CD14-positive monocyte (primary cell): ENCODE measurements at regions not wholly inside any gene's neighbourhood (a gene's known extent, or its start where the extent isn't known, plus 50 kb on each side); places are given as distances from the start of the nearest gene placed in this dataset.

Source experiments
- DNase-seq, 3 donors: peaks; one replicate each; pipeline ENCODE4 v3.0.0-alpha.2; 2011 to 2022
- H2AFZ ChIP-seq: 2 replicates; pipeline ENCODE4 v1.6.0; 2012; ENCODE audit warnings: mild to moderate bottlenecking, low read depth, low read length, inconsistent platforms; ENCODE audit not compliant: insufficient read depth, poor library complexity, severe bottlenecking
- H3K27ac ChIP-seq, 2 donors: 1 replicate in 1 of 2; 2 replicates in 1 of 2; pipeline ENCODE4 v1.5.1; 2012 to 2013; ENCODE audit warnings: low read length in 2 of 2, control low read depth in 1 of 2, inconsistent platforms in 1 of 2, low read depth in 1 of 2, mild to moderate bottlenecking in 1 of 2
- H3K27me3 ChIP-seq, 2 donors: one replicate each; pipeline versions ENCODE4 v1.6.0 to v1.6.1; 2011 to 2013; ENCODE audit warnings: low read length in 2 of 2; ENCODE audit not compliant: control insufficient read depth in 2 of 2, insufficient read depth in 2 of 2
- H3K36me3 ChIP-seq, 2 donors: replicated peaks in 1 of 2; 1 replicate in 1 of 2; 2 replicates in 1 of 2; pipeline versions ENCODE4 v1.5.1 to v1.6.1; 2012 to 2013; ENCODE audit warnings: low read length in 2 of 2, control low read depth in 1 of 2, inconsistent platforms in 1 of 2, mild to moderate bottlenecking in 1 of 2; ENCODE audit not compliant: insufficient read depth in 2 of 2, control insufficient read depth in 1 of 2
- H3K4me1 ChIP-seq, 2 donors: 1 replicate in 1 of 2; 2 replicates in 1 of 2; pipeline versions ENCODE4 v1.5.1 to v1.6.1; 2012 to 2013; ENCODE audit warnings: low read length in 2 of 2, control low read depth in 1 of 2, inconsistent platforms in 1 of 2, mild to moderate bottlenecking in 1 of 2, moderate library complexity in 1 of 2; ENCODE audit not compliant: insufficient read depth in 2 of 2, control insufficient read depth in 1 of 2
- H3K4me2 ChIP-seq: replicated peaks from 2 replicates; pipeline ENCODE3; 2012; ENCODE audit warnings: low read length, moderate library complexity, mild to moderate bottlenecking; ENCODE audit not compliant: poor library complexity, severe bottlenecking; ENCODE audit errors: extremely low read depth
- H3K4me3 ChIP-seq, 3 experiments: fragments of 200-600 bp in 1 of 3; sonication (generic) in 1 of 3; replicated peaks in 1 of 3; 1 replicate in 2 of 3; 2 replicates in 1 of 3; pipeline ENCODE4 v1.5.1; 2011 to 2013; ENCODE audit warnings: low read length in 3 of 3, mild to moderate bottlenecking in 3 of 3, control low read depth in 2 of 3, low read depth in 2 of 3, inconsistent platforms in 1 of 3, moderate library complexity in 1 of 3
- H3K79me2 ChIP-seq: 2 replicates; pipeline ENCODE4 v1.6.0; 2012; ENCODE audit warnings: mild to moderate bottlenecking, control low read depth, inconsistent platforms, low read length, moderate library complexity; ENCODE audit not compliant: insufficient read depth
- H3K9ac ChIP-seq: 2 replicates; pipeline ENCODE4 v1.6.0; 2017; ENCODE audit warnings: low read length, mild to moderate bottlenecking; ENCODE audit not compliant: insufficient read depth, poor library complexity, severe bottlenecking
- H3K9me3 ChIP-seq, 2 donors: replicated peaks in 1 of 2; 1 replicate in 1 of 2; 2 replicates in 1 of 2; pipeline versions ENCODE4 v1.5.1 to v1.6.1; 2012 to 2013; ENCODE audit warnings: low read length in 2 of 2, control low read depth in 1 of 2; ENCODE audit not compliant: control insufficient read depth in 1 of 2, insufficient read depth in 1 of 2
- H4K20me1 ChIP-seq: 2 replicates; pipeline ENCODE4 v1.6.0; 2012; ENCODE audit warnings: mild to moderate bottlenecking, low read length, control low read depth, moderate library complexity; ENCODE audit not compliant: insufficient read depth
- H3K27ac Mint-ChIP-seq, 7 donors: one replicate each; pipeline ENCODE4 v1.8.0; 2020; ENCODE audit warnings: mild to moderate bottlenecking in 7 of 7, mixed read lengths in 7 of 7, moderate library complexity in 6 of 7, inconsistent platforms in 2 of 7
- H3K27me3 Mint-ChIP-seq, 3 donors: one replicate each; pipeline ENCODE4 v1.8.0; 2021 to 2022; ENCODE audit warnings: low read depth in 3 of 3, mild to moderate bottlenecking in 3 of 3, mixed read lengths in 3 of 3, moderate library complexity in 3 of 3, inconsistent platforms in 1 of 3
- H3K36me3 Mint-ChIP-seq, 2 donors: one replicate each; pipeline ENCODE4 v1.8.0; 2020; ENCODE audit warnings: mixed read lengths in 2 of 2, inconsistent platforms in 1 of 2, mild to moderate bottlenecking in 1 of 2
- H3K4me1 Mint-ChIP-seq: one replicate; pipeline ENCODE4 v1.8.0; 2020; ENCODE audit warnings: mild to moderate bottlenecking, mixed read lengths
- H3K4me3 Mint-ChIP-seq, 2 donors: one replicate each; pipeline ENCODE4 v1.8.0; 2020; ENCODE audit warnings: mild to moderate bottlenecking in 2 of 2, mixed read lengths in 2 of 2, moderate library complexity in 1 of 2
- H3K9me3 Mint-ChIP-seq, 7 donors: one replicate each; pipeline ENCODE4 v1.8.0; 2020 to 2022; ENCODE audit warnings: mixed read lengths in 7 of 7, mild to moderate bottlenecking in 6 of 7, moderate library complexity in 6 of 7, inconsistent platforms in 2 of 7
- CTCF ChIP-seq: fragments of 200-600 bp; IDR thresholded peaks from one replicate; pipeline ENCODE4 v1.8.0; 2022; ENCODE audit warnings: antibody characterized with exemption, mild to moderate bottlenecking
- WGBS: methylation state at CpG from one replicate; pipeline ENCODE4 v1.1.5; 2013; ENCODE audit warnings: missing lambda C conversion rate; ENCODE audit not compliant: insufficient coverage; 5-methylcytosine and 5-hydroxymethylcytosine counted together
- intact Hi-C, 2 donors: fragments of 100-400 bp; cut with micrococcal nuclease; formaldehyde crosslinking; loops; one replicate each; pipeline versions ENCODE4 v1.15.0 to v1.15.1; 2023

- Histone ChIP-seq H2AFZ (no peak overlapping the region), H3K9ac (no peak overlapping the region), H4K20me1 (no peaks in the 10 kb centered on the region), H3K27ac (no peak overlapping the region), H3K27me3 (no peaks in the 10 kb centered on the region), H3K36me3 (no peaks in the 10 kb centered on the region), H3K4me3 (no peak overlapping the region), H3K4me2 (no peak overlapping the region), H3K4me1 (peaks cover 0 to 5% of the 10 kb centered on the region in 2 donors), H3K9me3 (peaks cover 0 to 2% of the 10 kb centered on the region in 2 donors), H3K79me2 (no peaks in the 10 kb centered on the region)
- no CpG with 5 or more reads among the region's 1 CpG for WGBS
- peaks cover 3 to 5% (median 5%) of the 10 kb centered on the region in 3 donors for H3K27me3 Mint-ChIP-seq
- peaks cover 10% of the 10 kb centered on the region for H3K4me1 Mint-ChIP-seq
- H3K36me3 Mint-ChIP-seq: no peaks in the 10 kb centered on the region
- intact Hi-C loops: no loop called here
- H3K4me3 Mint-ChIP-seq: no peak overlapping the region
- peaks cover 0 to 10% (median 7%) of the 10 kb centered on the region in 7 donors for H3K9me3 Mint-ChIP-seq
- H3K27ac Mint-ChIP-seq: no peak overlapping the region
- DNase-seq: no peak
- no peak for TF ChIP-seq CTCF
Observed at GRCh38 chr10:75334720-75335119, 66.8 kb downstream of the ZNF503 start.

- Histone ChIP-seq H4K20me1 (no peaks in the 10 kb centered on the region), H3K27ac (no peak overlapping the region), H2AFZ (no peak overlapping the region), H3K4me2 (no peak overlapping the region), H3K79me2 (no peaks in the 10 kb centered on the region), H3K4me3 (no peak overlapping the region), H3K27me3 (no peaks in the 10 kb centered on the region), H3K9ac (no peak overlapping the region), H3K36me3 (no peaks in the 10 kb centered on the region), H3K9me3 (peaks cover 0 to 2% of the 10 kb centered on the region in 2 donors), H3K4me1 (peaks cover 0 to 5% of the 10 kb centered on the region in 2 donors)
- intact Hi-C loops: no loop called here
- no peaks in the 10 kb centered on the region for H3K36me3 Mint-ChIP-seq
- H3K27ac Mint-ChIP-seq: no peak overlapping the region
- no CpG with 5 or more reads among the region's 1 CpG for WGBS
- H3K4me1 Mint-ChIP-seq: peaks cover 10% of the 10 kb centered on the region
- DNase-seq: no peak
- no peak overlapping the region for H3K4me3 Mint-ChIP-seq
- peaks cover 0 to 12% (median 6%) of the 10 kb centered on the region in 7 donors for H3K9me3 Mint-ChIP-seq
- no peak for TF ChIP-seq CTCF
- peaks cover 3 to 10% (median 5%) of the 10 kb centered on the region in 3 donors for H3K27me3 Mint-ChIP-seq
Observed at GRCh38 chr10:75332081-75332480, 69.5 kb downstream of the ZNF503 start.
